Mammary epithelial cell (primary cell): ENCODE measurements at regions not wholly inside any gene's neighbourhood (a gene's known extent, or its start where the extent isn't known, plus 50 kb on each side); places are given as distances from the start of the nearest gene placed in this dataset.

Experiments used
- EZH2 ChIP-seq: IDR thresholded peaks from 2 replicates; pipeline ENCODE4 v1.6.1; 2012; ENCODE audit warnings: low read length, inconsistent platforms, borderline replicate concordance
- TF ChIP-seq, protein P1 (sequence below), 2 donors: IDR thresholded peaks in 1 of 2; conservative IDR thresholded peaks in 1 of 2; 2 replicates each; pipeline ENCODE4 v1.5.1; 2011 to 2012; ENCODE audit warnings: inconsistent platforms in 2 of 2, low read length in 2 of 2, mild to moderate bottlenecking in 2 of 2, control low read depth in 1 of 2, low read depth in 1 of 2; ENCODE audit not compliant: insufficient read depth in 1 of 2; ENCODE audit errors: extremely low read depth in 1 of 2

GRCh38 chrX:66920296-66920695, 281.4 kb upstream of the EDA2R start:
- TF ChIP-seq, protein P1, sequence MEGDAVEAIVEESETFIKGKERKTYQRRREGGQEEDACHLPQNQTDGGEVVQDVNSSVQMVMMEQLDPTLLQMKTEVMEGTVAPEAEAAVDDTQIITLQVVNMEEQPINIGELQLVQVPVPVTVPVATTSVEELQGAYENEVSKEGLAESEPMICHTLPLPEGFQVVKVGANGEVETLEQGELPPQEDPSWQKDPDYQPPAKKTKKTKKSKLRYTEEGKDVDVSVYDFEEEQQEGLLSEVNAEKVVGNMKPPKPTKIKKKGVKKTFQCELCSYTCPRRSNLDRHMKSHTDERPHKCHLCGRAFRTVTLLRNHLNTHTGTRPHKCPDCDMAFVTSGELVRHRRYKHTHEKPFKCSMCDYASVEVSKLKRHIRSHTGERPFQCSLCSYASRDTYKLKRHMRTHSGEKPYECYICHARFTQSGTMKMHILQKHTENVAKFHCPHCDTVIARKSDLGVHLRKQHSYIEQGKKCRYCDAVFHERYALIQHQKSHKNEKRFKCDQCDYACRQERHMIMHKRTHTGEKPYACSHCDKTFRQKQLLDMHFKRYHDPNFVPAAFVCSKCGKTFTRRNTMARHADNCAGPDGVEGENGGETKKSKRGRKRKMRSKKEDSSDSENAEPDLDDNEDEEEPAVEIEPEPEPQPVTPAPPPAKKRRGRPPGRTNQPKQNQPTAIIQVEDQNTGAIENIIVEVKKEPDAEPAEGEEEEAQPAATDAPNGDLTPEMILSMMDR (conservative IDR thresholded peaks at IDR 0.05 in 1 of 2, IDR thresholded peaks at IDR 0.05 in 1 of 2; ENCODE audit: extremely low read depth in 1 of 2, insufficient read depth in 1 of 2, low read depth in 1 of 2, low read length in 2 of 2) = no peak
- TF ChIP-seq EZH2 = no peak
